LNCaP clone FGC (cell line): ENCODE measurements at regions not wholly inside any gene's neighbourhood (a gene's known extent, or its start where the extent isn't known, plus 50 kb on each side); places are given as distances from the start of the nearest gene placed in this dataset.

Experiments
- DNase-seq: peaks from one replicate; pipeline ENCODE4 v3.0.0-alpha.2; 2011; ENCODE audit warnings: low read depth
- H3K4me3 ChIP-seq: 2 replicates; pipeline ENCODE4 v1.5.1; 2011; ENCODE audit warnings: mild to moderate bottlenecking, low read depth, low read length, control low read depth
- CTCF ChIP-seq: IDR thresholded peaks from 2 replicates; pipeline ENCODE4 v1.5.1; 2012; ENCODE audit warnings: mild to moderate bottlenecking; ENCODE audit not compliant: control insufficient read depth, insufficient read depth; ENCODE audit errors: extremely low read depth

- no peak for TF ChIP-seq CTCF
- no peak for DNase-seq
- no peak overlapping the region for H3K4me3 ChIP-seq
Observed at GRCh38 chr2:200042102-200042735, 86.8 kb downstream of the MAIP1 start.

GRCh38 chr2:200042944-200043343 lies 87.6 kb downstream of the MAIP1 start:
- no peak for TF ChIP-seq CTCF
- H3K4me3 ChIP-seq = no peak overlapping the region
- DNase-seq = no peak

GRCh38 chr2:200044453-200044852 lies 89.1 kb downstream of the MAIP1 start:
- no peak overlapping the region for H3K4me3 ChIP-seq
- TF ChIP-seq CTCF = no peak
- no peak for DNase-seq

GRCh38 chr2:200048421-200048820 lies 93.0 kb downstream of the MAIP1 start:
- no peak for TF ChIP-seq CTCF
- no peak overlapping the region for H3K4me3 ChIP-seq
- DNase-seq = no peak

GRCh38 chr2:200049086-200049485 lies 93.7 kb downstream of the MAIP1 start:
- H3K4me3 ChIP-seq = no peak overlapping the region
- no peak for TF ChIP-seq CTCF
- DNase-seq = no peak

- H3K4me3 ChIP-seq = no peak overlapping the region
- no peak for DNase-seq
- no peak for TF ChIP-seq CTCF
Observed at GRCh38 chr2:200050921-200051610, 95.7 kb downstream of the MAIP1 start.

- H3K4me3 ChIP-seq = no peak overlapping the region
- TF ChIP-seq CTCF = no peak
Observed at GRCh38 chr2:200051611-200051945, 96.2 kb downstream of the MAIP1 start.

More at GRCh38 chr2:200051611-200051945, 96.2 kb downstream of the MAIP1 start:
- no peak for DNase-seq
